Upper lobe of right lung (tissue), 1 donor: ENCODE measurements at regions not wholly inside any gene's neighbourhood (a gene's known extent, or its start where the extent isn't known, plus 50 kb on each side); places are given as distances from the start of the nearest gene placed in this dataset.

Experiments used
- ATAC-seq: fragments of 200-7000 bp; cut with Tn5 transposase; one replicate; pipeline ENCODE4 v1.9.1; 2020; ENCODE audit warnings: mild to moderate bottlenecking, moderate library complexity
- DNase-seq: peaks from one replicate; pipeline ENCODE4 v3.0.0-alpha.2; 2020
- H3K27ac ChIP-seq: fragments of 200-600 bp; one replicate; pipeline ENCODE4 v1.8.0; 2022
- H3K27me3 ChIP-seq: fragments of 200-600 bp; one replicate; pipeline ENCODE4 v1.8.0; 2022; ENCODE audit warnings: mild to moderate bottlenecking
- H3K36me3 ChIP-seq: fragments of 200-600 bp; one replicate; pipeline ENCODE4 v1.8.0; 2022
- H3K4me1 ChIP-seq: fragments of 200-600 bp; one replicate; pipeline ENCODE4 v1.8.0; 2022
- H3K4me3 ChIP-seq: fragments of 200-600 bp; one replicate; pipeline ENCODE4 v1.8.0; 2022; ENCODE audit warnings: mild to moderate bottlenecking
- H3K9me3 ChIP-seq: fragments of 200-600 bp; one replicate; pipeline ENCODE4 v1.8.0; 2022
- intact Hi-C: fragments of 100-400 bp; cut with DNase I; formaldehyde crosslinking; loops from one replicate; pipeline ENCODE4 v1.11.0; 2022
- TF ChIP-seq, protein P1 (sequence below): fragments of 200-600 bp; IDR thresholded peaks from one replicate; pipeline ENCODE4 v1.8.0; 2022; ENCODE audit warnings: antibody characterized with exemption
- donor health status: DM: no; HTN: yes; CAD: no; lungs with severe emphysema.

DNA sequence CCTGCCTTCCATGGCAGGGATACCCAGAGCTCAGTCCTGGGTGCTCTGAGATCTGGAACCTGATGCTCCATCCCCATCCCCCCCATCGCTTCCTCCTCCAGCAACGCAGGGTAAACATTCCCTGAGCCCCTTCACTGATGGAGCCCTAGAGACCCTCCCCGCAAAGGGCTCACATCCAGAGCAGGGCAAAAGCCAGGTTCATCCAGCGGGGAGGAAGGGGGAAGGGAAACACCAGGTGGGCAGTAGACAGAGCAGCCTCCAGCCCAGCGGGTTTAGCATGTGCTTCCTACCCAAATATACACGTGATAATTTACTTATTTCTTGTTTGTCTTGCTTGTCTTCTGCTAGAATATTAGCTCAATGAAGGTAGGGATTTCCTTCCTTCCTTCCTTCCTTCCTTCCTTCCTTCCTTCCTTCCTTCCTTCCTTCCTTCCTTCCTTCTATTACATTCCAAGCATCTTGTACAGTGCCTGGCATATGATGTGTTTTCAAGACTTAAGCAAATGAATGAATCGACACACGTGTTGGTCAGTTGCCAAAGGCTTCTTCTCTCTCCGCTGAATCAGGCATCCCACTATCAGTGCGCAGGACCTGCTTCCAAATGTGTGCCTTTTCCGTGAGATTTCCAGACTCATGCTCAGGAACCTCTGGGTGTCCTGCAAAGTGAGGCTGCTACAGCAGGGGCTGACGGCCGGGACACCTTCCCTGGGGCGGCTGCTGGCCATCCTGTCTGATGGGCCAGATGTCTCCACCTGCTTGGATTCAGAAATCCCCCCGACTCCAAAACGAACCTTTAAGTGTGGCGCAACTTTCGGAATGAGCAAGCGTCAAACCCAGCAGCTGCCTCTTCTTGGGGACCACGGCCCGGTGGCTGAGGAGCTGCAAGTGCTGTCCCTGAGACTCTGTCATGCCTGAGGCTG, 955.1 kb downstream of the BRD1 start:
- ATAC-seq (no peak), DNase-seq (peak; percentile 47)
- peaks cover 15% of the 10 kb centered on the region for H3K27me3 ChIP-seq
- H3K27ac ChIP-seq = no peak overlapping the region
- H3K36me3 ChIP-seq = no peaks in the 10 kb centered on the region
- TF ChIP-seq, protein P1, sequence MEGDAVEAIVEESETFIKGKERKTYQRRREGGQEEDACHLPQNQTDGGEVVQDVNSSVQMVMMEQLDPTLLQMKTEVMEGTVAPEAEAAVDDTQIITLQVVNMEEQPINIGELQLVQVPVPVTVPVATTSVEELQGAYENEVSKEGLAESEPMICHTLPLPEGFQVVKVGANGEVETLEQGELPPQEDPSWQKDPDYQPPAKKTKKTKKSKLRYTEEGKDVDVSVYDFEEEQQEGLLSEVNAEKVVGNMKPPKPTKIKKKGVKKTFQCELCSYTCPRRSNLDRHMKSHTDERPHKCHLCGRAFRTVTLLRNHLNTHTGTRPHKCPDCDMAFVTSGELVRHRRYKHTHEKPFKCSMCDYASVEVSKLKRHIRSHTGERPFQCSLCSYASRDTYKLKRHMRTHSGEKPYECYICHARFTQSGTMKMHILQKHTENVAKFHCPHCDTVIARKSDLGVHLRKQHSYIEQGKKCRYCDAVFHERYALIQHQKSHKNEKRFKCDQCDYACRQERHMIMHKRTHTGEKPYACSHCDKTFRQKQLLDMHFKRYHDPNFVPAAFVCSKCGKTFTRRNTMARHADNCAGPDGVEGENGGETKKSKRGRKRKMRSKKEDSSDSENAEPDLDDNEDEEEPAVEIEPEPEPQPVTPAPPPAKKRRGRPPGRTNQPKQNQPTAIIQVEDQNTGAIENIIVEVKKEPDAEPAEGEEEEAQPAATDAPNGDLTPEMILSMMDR = no peak
- intact Hi-C loops = no loop called here
- H3K4me3 ChIP-seq = no peak overlapping the region
- H3K9me3 ChIP-seq = no peaks in the 10 kb centered on the region
- H3K4me1 ChIP-seq = no peaks in the 10 kb centered on the region

DNA sequence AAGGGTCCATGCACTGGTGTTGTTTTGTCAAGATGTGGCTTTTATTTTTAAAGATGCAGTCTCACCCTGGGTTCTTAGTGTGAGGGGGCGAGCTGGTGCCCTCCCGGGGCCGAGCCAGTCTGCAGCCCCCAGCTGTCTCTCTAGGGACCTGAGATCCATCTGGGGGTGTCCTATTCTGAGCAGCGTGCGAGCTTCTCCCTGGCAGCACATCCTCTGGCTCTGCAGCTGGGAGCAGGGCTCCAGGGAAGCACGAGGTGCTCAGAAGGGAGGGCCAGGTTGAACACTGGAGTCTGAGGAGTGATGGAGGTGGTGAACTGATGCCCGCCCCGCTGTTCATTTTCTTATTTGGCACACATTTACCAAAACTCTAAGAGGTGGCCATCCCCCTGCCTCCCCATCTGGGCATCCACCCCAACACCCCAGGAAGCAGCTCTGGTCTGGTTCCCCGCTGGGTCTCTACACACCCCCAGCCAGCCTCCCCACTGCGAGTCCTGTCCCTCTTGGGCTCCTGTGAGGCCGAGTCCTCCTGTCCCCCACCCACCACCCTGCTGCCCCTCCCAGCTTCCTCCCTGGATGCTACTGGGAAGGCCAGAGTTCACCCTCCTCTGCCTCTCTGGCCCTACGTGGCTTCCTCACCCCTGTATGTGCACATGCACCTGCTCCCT, 956.4 kb downstream of the BRD1 start:
- TF ChIP-seq, protein P1 = no peak
- ATAC-seq = no peak
- H3K4me3 ChIP-seq = no peak overlapping the region
- peak; percentile 29 for DNase-seq
- no peaks in the 10 kb centered on the region for H3K36me3 ChIP-seq
- H3K27ac ChIP-seq = no peak overlapping the region
- peaks cover 15% of the 10 kb centered on the region for H3K27me3 ChIP-seq
- H3K4me1 ChIP-seq = no peaks in the 10 kb centered on the region
- intact Hi-C loops = no loop called here
- H3K9me3 ChIP-seq = no peaks in the 10 kb centered on the region

DNA sequence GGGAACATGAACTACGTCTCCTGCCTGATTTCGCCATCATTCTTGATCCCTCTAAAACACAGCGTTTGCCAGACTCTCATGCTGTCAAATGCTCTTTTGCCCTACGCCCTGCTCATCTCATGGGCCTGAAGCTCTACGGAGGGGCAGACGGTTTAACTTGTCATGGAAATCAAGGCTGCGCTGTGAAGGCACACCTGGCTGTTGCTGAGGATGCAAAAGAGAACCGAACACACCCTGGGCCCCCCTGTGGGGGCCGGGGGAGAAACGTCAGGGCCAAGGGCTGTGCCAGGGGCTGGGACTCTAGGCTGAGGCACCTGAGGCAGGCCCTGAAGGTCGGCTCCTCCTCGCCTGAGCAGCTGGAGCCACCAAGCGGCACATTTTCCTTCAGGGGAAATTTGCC, 957.2 kb downstream of the BRD1 start:
- Histone ChIP-seq H3K36me3 (no peaks in the 10 kb centered on the region), H3K9me3 (no peaks in the 10 kb centered on the region), H3K4me3 (no peak overlapping the region), H3K27ac (no peak overlapping the region), H3K27me3 (peaks cover 11% of the 10 kb centered on the region), H3K4me1 (no peaks in the 10 kb centered on the region)
- ATAC-seq = no peak
- DNase-seq = peak; percentile 30
- TF ChIP-seq, protein P1 = no peak
- intact Hi-C loops = no loop called here

DNA sequence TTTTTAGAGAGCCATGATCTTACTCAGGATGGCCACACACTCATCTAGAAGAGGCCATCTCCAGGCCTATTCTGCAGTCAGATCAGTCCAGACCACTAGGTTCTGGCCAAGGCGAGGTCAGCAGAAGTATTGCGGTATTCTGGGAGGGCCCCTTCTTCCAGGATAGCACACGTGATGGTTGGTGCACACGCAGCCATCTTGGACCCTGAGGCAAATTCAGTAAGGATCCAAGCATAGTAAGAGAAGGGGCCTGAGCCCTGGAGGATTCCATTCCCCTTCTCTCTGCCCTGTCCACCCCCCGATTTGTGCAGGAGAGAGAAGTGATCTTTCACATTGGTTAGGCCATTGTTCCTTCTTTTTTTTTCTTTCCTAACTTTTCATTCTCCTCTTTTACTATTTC, 957.9 kb downstream of the BRD1 start:
- Histone ChIP-seq H3K27me3 (peaks cover 5% of the 10 kb centered on the region), H3K9me3 (no peaks in the 10 kb centered on the region), H3K36me3 (no peaks in the 10 kb centered on the region), H3K4me1 (no peaks in the 10 kb centered on the region), H3K4me3 (no peak overlapping the region), H3K27ac (no peak overlapping the region)
- no peak for DNase-seq
- intact Hi-C loops = no loop called here
- no peak for ATAC-seq
- TF ChIP-seq, protein P1 = no peak

DNA sequence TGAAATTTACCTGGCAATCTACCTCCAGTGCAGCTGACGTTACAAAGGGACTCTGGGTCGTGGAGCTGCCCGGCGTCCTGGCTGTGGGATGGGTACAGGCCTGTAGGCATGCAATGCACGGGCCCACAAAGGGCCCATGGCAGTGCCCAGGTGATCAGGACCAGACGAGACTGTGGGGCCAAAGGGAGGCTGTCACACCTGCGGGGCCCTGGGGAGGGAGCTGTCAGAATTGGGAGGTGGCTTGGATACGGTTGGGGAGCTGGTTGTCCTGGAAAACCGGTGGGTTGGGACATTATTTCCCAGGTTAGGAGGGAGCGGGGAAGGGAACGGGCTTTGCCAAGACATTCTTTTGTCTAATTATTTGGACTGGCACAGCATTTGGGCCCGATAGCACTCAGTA, 958.5 kb downstream of the BRD1 start:
- ATAC-seq = no peak
- Histone ChIP-seq H3K36me3 (no peaks in the 10 kb centered on the region), H3K27ac (no peak overlapping the region), H3K9me3 (no peaks in the 10 kb centered on the region), H3K4me3 (no peak overlapping the region), H3K4me1 (no peaks in the 10 kb centered on the region), H3K27me3 (peaks cover 5% of the 10 kb centered on the region)
- TF ChIP-seq, protein P1 = no peak
- intact Hi-C loops = no loop called here
- peak; percentile 32 for DNase-seq
